Stimulated activated CD4-positive, alpha-beta T cell treated with anti-CD3 and anti-CD28 coated beads, Interleukin-12 subunit alpha, Interleukin-12 subunit beta, amount 100 ng/mL, for 24 hours (primary cell): ENCODE measurements at regions not wholly inside any gene's neighbourhood (a gene's known extent, or its start where the extent isn't known, plus 50 kb on each side); places are given as distances from the start of the nearest gene placed in this dataset.

ENCODE experiments used
- DNase-seq, 2 experiments: peaks; one replicate each; pipeline ENCODE4 v3.0.0-alpha.2; 2020; ENCODE audit warnings: low read depth in 2 of 2

DNA sequence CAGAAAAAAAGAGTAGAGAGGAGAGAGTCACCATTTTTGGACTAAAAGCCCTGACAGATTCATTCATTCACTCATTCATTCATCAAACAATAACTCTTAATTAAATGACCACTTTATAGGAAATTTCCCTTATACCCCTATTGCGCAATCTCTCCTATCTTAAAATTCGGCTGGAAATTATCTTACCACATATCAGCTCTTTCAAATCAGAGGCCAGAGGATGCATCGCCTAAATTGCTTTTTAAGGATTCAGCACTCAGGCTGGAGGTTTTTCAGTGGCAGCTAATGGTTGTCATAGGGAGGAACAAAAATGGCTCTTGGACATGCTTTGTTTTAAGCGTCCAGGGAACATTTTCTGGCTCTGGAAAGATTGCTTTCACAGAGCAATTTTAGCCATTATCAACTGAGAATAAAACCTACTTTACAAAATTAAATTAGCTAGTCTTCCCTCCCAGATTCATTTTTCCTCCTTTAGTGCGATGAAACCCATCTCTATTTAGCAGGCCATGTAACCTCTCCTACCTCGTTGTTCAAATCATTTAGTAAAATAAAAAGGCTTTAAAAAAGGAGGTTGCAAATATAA is 115.2 kb downstream of the OLFM4 start:
- DNase-seq: no peak

DNA sequence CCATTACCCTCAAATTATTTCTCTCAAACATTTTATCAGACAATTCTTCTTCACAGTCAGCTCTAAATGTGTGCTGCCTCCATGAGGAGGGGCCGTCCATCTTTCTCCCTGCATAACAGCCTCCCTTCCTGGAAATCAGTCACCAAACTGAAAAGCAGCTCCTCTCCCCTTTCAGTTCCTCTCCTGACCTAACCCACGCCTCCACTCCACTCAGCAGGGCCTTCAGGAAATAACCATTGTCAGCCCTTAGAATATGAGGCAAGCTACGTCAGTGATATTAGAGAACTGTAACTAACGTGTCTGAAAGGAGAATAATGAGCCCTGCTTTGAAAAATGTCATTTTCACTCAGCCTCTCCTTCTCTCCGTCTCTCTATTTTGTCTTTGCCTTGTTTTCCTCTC is 116.2 kb downstream of the OLFM4 start:
- no peak for DNase-seq

DNA sequence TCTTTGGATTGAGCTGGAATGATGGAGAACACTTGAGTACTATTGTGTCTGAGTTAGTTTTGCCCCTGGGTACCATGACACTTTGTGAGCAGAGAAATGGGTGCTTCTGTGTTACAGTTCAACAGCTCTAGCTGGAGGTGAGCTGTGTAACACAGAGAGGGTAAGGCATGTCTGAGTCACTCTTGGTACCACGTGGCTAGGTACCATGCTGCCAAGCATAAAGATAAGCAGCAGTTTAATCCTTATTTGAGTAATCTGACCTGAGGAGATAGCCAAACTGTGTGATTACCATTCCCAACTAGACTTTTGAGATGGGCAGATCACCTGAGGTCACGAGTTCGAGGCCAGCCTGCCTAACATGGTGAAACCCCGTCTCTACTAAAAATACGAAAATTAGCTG is 122.0 kb downstream of the OLFM4 start:
- DNase-seq: no peak

DNA sequence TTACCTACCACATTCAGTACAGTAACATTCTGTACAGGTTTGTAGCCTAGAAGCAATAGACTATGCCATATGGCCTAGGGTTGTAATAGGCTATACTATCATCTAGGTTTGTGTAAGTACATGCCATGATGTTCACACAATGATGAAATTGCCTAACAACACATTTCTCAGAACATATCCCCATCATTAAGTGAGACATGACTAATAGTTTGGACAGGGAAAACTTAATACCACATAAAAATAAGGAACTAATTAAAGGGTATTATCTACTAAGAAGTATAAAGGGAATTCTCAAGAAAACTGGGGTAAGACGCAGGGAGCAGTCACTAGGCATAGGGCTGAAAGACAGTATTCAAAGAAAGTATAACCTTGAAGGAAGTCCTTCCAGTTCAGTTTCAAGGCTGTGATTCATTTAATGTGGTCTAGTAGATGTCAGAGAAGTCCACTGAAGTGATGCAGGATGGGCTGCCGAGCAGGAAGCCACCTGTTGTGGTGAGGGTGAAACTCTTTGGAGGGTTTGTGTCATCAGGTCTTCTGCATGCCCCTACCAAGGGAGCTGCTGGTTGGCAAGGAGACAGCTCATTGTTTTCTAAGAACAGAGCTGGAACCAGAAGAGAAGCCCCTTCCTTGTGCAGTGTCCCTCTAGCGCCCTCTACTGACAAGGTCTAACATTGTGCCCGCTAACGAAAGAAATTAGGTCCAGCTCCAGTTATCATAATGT is 122.9 kb downstream of the OLFM4 start:
- peak in 1 of 2 experiments; percentile 3 for DNase-seq

DNA sequence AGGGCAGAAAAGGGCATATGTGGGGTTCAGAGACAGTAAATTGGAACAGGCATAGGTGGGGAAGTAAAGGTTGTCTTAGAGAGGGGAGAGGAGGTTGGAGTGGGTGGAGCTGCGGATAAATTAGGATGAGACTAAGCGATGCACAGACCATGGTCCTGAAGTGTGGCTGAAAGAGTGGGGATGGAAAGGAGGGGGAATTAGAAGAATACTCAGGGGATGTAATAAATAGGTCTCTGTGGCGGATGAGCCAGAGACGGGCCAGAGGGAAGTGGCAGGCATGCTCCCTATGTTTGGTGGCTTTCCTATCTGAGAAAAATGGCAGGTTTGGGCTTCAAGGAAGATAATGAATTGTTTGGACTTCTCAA is 123.4 kb downstream of the OLFM4 start:
- DNase-seq: no peak

DNA sequence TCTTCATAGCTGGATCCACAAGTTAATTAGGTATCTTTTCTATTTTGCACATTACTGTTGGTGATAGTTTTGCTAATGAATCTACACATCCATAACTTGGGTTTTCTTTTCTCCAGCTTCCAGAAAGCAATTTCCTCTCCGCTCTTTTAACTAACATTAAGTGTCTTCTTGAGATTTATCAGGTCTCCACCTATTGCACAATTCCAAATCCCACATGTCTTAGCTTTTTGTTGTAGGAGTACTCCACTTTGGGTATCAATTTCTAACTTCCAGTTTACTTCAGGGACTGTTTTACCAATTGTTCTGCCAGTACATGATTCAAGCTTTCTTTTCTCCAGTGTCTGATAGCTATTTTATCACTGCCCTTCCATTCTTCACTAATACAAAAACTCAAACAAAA is 129.6 kb downstream of the OLFM4 start:
- no peak for DNase-seq

DNA sequence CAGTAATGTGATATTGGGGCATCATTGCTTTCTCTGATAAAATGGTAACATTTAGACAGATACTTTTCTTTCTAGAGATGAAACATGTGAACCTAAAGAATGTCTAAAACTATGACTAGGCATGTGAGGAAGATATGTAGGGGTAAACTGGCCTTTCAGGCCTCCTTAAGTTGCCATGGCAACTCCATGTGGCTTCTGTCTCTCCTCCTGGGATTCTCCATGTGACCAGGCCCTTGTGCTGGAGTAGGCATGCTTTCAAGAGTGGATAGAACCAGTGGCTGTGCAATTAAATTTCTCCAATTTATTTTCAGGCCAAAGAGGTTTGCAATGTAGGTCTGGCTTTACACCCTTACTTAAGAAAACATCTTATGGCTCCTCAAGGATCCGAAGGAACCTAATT is 130.8 kb downstream of the OLFM4 start:
- DNase-seq: no peak

DNA sequence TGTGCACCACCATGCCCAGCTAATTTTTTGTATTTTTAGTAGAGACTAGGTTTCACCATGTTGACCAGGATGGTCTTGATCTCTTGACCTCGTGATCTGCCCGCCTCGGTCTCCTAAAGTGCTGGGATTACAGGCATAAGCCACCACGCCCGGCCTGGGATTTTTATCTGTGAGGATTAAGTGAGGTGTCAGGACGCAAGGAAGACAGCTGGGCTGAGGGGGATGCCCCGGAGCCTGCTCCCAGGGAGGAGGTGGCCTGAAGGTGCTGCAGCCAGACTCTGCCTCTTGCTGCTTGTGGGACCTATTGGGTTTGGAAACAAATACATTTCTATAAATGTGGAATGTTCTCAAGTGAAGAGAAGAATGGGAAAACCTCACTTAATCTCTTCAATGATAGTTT is 131.6 kb downstream of the OLFM4 start:
- no peak for DNase-seq

DNA sequence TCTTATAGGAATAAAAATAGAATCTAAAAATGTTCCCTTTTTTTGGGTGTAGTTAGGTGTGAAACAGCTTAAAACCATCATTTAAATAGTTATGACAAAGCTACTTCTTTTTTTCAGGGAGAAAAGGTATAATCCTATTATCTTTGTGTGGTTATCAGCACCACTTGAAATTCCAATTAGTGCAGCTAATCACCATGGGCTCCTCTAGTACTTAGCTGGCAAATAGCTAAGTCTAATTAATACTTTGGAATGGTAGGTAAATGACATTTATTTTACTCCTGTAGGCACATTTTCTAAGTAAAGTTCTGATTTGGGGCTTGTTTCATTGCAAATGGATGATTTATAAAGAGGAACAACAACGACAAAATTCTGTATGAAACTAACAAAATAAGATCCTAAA is 132.6 kb downstream of the OLFM4 start:
- no peak for DNase-seq

DNA sequence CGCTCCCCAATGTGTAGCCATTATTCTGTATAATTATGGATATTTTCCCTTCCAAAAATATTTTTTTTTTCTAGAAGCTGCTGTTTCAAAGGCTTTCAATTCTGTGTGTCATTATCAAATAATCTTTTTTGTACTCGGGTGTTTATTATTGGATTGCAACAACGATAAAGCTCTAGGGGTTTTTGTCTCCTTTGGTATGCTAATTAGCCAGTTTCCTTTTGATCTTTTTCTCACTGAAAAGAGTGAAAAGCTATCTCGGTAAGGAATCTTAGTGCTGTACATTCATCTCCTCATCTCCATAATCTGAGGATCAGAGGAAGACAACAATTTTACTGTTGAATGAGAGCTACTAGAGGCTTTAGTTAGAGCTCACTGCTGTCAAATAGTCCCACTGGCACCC is 136.6 kb downstream of the OLFM4 start:
- no peak for DNase-seq

DNA sequence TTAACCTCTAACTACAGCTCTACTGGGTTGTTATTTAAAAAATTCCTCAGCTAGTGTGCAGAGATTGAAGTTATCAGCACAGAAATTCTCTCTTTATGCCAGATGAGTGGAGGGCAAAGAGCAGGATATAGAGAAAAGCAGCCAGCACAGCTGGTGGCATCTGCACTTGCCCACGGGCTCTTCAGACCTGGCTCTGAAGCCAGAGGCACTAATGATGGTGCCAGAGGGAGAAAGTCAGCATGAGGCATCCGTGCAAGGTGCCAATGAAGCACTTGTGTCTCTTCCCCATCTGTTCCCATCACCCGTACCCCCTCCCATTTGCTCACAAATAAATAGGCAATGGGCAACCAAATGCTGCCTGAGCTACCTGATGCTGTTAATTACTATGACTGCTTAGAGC is 138.9 kb downstream of the OLFM4 start:
- DNase-seq: no peak

DNA sequence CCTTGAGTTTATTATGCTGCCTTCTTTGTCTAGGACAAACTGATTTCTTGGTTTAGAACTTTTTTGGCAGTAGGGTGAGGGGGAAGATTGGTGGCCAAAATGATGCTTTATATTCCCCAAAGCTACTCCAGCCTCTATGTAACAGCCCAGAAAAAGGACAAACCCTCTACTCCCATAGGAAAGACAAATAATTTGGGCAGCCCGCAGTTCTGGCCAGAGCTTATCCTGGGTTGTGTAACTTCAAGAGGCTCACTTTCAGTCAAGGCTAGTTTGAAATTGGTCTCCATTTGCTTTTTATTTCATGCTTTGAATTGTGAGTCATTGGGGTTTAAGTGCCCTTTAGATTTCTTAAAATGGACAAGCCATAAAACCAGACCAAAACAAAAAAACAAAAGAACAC is 142.3 kb downstream of the OLFM4 start:
- no peak for DNase-seq

DNA sequence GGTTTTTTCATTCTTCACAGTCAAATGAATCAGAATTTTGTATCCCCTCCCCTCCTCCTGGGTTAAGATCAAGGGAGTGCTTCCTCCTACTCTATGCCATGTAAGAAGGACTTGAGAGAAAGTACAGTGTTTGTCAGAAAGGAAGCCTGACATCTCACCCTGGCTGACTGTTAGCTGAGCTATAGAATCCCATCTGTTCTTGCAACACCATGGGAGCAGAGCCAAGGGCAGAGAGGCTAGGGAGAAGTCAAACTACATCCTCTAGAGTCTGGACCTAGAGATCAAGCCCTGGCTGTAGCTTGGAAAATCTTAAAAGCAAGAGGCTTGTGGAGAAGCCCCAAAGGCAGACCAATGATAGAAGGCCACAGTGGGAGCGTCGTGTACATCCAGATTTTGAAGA is 145.9 kb downstream of the OLFM4 start:
- no peak for DNase-seq

DNA sequence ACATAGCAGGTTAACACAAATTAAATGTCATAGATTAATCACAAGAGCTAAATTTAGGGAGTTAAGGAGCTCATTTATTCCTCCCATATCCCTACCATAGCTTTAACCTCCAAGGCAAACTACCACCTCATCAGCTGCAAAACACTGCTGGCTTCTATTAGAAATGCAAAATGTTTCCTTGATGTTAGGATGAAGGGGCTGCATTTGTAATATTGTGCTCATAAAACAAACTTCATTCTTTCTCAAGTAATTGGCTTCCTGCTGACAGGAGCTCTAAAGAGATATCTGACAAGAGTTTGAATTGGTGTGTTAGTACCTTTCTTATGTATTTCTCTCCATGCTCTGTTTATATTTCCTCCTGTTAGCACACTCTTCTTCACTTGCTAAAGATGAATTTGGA is 152.1 kb downstream of the OLFM4 start:
- no peak for DNase-seq

DNA sequence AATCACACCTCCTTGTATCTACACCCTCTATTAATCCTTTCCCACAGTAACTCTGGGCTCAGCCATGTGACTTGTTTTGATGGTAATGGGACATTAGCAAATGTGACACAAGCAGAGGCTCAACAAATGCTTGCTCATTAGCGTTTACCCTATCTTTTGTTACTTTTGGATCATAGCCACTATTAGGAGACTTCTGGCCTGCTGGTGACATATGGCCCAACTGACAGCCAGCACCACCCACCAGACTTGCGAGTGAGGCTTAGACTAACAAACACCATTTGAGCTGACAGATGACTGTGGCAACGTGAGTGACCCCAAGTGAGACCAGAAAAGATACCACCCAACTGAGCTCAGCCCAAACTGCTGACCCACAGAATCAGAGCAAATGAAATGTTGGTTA is 154.1 kb downstream of the OLFM4 start:
- DNase-seq: no peak

DNA sequence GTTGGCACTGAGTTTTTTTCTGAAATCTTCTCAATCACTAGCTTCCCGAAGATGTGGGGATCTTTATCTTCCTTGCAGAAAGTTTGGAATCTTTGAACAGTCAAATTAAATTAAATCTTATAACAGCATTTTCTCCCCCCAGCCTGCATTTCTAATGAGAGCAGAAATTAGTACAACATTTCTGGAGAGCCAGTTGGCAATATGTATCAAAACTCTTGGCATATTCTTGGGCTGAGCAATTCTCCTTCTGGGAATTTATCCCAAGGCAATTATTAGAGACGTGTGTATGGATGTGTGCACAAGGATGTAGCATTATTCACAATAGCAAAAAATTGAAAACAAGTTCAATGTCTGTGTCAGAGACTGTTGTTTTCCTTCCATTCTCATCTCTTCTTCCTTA is 159.5 kb downstream of the OLFM4 start:
- no peak for DNase-seq

DNA sequence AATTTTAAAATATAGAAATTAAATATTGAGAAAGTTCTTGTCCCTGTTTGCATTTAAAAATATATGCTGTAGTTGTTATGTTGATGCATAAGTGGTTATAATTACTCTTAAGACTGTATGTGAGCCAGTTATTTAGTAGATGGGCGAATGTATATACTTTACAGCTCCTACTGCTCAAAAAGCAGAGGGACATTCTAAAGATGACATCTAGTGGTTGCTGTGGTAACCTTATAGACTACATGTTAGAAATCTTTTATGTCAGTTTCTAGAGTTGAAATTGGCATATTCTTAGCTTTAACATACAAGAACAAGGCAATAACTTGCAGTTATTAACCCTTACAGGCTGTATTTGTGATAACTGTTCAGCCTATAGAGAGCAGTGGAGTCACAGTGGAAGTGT is 160.5 kb downstream of the OLFM4 start:
- no peak for DNase-seq

DNA sequence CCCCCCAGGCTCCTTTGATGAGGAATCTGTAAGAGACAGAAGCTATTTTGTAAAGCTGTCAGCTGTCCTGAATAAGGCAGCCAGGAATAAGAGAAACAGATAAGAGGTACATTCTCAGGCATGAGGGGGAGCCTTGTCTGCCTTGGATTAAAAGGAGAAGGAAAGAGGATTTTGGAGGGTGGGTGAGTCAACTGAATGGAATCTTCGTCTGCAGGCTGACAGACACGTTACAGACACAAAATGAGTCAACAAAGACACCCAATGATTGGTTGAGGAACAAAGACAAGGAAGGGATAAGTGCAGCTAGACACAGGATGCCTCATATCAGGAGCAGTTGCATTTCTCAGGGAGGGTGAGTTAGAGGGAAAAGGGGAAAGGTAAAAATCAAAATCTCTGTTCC is 162.5 kb downstream of the OLFM4 start:
- no peak for DNase-seq

DNA sequence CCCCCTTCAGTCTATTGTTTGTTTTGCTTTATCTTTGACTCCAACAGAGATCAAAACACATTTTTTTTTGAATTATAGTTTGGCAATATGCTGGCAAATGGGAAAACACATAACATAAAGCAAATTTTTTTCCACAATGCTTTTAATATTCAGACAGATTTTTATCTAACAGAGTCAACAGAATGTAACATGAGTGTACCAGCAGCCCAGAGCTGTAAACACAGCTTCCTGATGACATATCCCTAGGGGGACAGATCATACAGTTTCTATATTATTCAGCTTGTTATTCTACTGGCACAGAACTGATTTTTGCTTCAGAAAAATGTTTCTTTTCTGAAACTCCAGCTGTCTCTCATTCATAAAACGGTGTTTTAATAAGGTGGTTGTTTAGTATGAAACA is 168.8 kb downstream of the OLFM4 start:
- no peak for DNase-seq

DNA sequence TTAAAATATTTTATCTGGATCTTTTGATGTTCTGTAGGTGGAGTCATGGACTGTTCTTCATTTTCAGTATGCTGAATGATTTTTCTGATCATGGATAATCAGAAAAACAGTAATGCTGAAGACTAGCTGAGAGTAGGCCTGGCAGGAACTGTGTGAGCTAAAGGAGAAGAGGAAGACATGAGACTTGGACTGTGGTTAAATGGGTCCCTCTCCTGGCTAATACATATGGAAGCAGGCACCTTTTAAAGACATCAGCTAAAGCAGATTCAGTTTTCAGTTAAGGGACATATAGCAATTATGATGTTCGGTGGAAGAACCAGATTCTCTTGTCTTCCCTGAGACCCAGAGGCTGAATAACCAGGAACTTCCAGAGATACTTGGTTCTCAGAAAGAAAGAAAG is 169.4 kb downstream of the OLFM4 start:
- no peak for DNase-seq

DNA sequence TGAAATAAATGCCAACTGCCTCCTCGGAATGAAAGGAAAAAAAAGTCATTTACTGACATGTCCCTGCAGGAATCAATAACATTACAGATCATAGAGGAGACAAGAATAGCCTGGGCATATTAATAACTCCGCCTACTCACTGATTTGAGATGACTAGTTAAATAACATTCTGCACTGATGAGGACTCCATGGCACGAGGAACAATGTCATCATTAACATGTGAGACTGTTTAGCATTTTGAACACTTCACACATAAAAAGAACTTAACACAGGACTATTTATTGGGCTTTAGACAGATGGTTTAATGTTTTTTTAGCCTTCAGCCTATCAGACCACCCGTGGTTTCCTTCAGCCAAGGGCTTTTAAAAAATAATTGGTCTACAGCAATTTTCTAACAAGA is 170.1 kb downstream of the OLFM4 start:
- no peak for DNase-seq

DNA sequence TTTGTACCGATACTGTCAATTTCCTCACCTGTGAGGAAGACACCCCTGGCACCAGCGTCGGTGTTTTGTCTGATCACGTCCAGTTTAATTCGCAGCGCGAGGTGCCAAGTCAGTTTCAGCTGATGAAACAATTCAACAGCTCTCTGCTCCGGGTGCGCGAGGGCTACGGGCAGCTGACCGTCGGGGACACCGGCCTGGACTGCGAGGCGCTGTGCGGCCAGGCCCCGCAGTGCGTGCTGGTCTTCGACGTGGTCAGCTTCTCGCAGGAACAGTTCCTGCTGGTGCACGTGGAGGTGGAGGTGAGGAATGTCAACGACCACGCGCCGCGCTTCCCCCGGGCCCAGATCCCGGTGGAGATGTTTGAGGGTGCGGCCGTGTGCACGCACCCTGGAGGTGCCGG is 171.5 kb downstream of the OLFM4 start:
- DNase-seq: no peak

DNA sequence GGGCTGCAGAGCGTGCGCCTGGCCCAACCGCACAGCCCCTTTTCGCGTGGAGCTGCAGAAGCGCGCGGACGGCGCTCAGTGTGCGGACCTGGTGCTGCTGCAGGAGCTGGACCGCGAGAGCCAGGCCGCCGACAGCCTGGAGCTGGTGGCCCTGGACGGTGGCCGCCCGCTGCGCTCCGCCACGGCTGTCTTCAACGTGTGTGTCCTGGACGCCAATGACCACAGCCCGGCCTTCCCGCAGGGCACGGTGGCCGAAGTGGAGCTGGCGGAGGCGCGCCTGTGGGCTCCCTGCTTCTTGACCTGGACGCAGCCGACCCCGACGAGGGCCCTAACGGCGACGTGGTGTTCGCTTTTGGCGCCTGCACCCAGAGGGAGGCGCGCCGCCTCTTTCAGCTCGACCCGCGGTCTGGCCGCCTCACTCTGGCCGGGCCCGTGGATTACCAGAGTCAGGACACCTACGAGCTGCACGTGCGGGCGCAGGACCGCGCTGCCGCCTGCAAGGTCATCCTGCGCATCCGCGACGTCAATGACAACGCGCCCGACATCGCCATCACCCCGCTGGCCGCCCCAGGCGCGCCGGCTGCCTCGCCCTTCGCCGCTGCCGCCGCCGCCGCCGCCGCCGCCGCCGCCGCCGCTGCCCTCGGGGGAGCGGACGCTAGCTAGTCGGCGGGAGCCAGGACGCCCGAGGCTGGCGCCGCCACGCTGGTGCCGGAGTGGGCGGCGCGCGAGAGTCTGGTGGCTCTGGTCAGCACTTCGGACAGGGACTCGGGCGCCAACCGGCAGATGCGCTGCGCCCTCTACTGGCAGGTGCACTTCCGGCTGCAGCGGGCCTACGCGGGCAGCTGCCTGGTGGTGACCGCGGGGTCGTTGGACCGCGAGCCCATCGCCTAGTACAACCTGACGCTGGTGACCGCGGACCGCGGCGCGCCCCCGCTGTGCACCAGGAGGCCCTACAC is 172.2 kb downstream of the OLFM4 start:
- DNase-seq: peak in 1 of 2 experiments; percentile 9
